ENCODE measurements at regions not wholly inside any gene's neighbourhood (a gene's known extent, or its start where the extent isn't known, plus 50 kb on each side); places are given as distances from the start of the nearest gene placed in this dataset.

DNA sequence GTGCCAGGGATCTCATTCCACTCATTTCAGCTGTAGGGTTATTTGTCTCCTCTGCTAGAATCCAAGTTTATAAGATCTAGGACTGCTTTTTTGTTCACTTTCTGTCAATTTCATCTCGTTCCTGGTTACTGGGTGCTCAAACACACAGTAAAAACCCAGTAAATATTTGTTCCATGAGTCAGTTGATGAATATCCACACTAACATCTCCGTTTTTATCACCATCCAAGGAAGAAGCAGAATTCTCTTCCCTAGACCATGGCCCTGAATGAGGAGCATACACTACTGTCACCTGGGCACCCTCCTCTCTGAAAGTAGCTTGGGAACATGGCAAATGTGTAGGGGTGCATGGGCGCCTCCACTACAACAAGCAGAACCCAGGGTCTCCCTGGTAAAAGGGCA, 390.8 kb downstream of the FOXO1 start:
- H2AFZ ChIP-seq = no peak overlapping the region
- no peaks in the 10 kb centered on the region for H3K9me2 ChIP-seq (replicated peaks; ENCODE audit: insufficient read depth)
- H3K4me2 ChIP-seq = no peak overlapping the region
- no peak overlapping the region for H3K4me3 ChIP-seq
- H3K4me1 ChIP-seq (ENCODE audit: insufficient read depth) = peaks cover 5% of the 10 kb centered on the region
- TF ChIP-seq EZH2 (IDR thresholded peaks at IDR 0.05; ENCODE audit: borderline replicate concordance) (no peak), EZH2phosphoT487 (IDR thresholded peaks at IDR 0.05; ENCODE audit: low read depth, severe bottlenecking, unreplicated experiment) (no peak)
- TF ChIP-seq, protein P1, sequence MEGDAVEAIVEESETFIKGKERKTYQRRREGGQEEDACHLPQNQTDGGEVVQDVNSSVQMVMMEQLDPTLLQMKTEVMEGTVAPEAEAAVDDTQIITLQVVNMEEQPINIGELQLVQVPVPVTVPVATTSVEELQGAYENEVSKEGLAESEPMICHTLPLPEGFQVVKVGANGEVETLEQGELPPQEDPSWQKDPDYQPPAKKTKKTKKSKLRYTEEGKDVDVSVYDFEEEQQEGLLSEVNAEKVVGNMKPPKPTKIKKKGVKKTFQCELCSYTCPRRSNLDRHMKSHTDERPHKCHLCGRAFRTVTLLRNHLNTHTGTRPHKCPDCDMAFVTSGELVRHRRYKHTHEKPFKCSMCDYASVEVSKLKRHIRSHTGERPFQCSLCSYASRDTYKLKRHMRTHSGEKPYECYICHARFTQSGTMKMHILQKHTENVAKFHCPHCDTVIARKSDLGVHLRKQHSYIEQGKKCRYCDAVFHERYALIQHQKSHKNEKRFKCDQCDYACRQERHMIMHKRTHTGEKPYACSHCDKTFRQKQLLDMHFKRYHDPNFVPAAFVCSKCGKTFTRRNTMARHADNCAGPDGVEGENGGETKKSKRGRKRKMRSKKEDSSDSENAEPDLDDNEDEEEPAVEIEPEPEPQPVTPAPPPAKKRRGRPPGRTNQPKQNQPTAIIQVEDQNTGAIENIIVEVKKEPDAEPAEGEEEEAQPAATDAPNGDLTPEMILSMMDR (IDR thresholded peaks at IDR 0.05; ENCODE audit: poor library complexity) = no peak
- WGBS (ENCODE audit: low lambda C conversion rate, missing lambda C conversion rate) = 62% methylated on average over 3 of the region's 3 CpGs
- H3K36me3 ChIP-seq (replicated peaks; ENCODE audit: insufficient read depth, low read depth) = no peaks in the 10 kb centered on the region
- H3K27ac ChIP-seq = no peak overlapping the region
- no peaks in the 10 kb centered on the region for H3K79me2 ChIP-seq
- no peaks in the 10 kb centered on the region for H3K9me3 ChIP-seq (ENCODE audit: low read depth)
- H4K20me1 ChIP-seq (ENCODE audit: insufficient read depth, poor library complexity, severe bottlenecking) = no peaks in the 10 kb centered on the region
- DNase-seq (ENCODE audit: low spot score) = no peak
- H3K27me3 ChIP-seq = no peaks in the 10 kb centered on the region

DNA sequence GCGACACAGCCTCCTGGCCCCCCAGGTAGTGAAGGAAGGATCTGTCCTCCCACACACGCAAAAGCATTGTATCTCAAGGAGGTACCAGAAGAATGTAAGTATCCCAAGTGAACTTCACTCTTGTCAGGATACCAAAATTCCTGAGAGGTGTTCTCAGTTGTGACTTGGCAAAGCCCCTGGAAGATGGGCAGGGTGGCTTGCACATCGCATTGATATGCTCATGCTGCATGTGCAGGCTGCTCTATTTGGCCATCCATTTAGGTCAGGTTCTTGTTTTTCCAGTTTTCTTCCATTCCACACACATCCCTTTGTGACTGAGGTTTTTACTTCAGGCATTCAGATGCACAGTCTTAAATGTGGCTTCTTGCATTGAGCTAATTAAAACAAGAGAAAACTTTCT, 382.8 kb downstream of the FOXO1 start:
- no peaks in the 10 kb centered on the region for H3K27me3 ChIP-seq
- H3K36me3 ChIP-seq (replicated peaks; ENCODE audit: insufficient read depth, low read depth) = no peaks in the 10 kb centered on the region
- H3K79me2 ChIP-seq = no peaks in the 10 kb centered on the region
- no peaks in the 10 kb centered on the region for H4K20me1 ChIP-seq (ENCODE audit: insufficient read depth, poor library complexity, severe bottlenecking)
- no peak overlapping the region for H3K27ac ChIP-seq
- no peaks in the 10 kb centered on the region for H3K9me2 ChIP-seq (replicated peaks; ENCODE audit: insufficient read depth)
- WGBS (ENCODE audit: low lambda C conversion rate, missing lambda C conversion rate) = 87% methylated on average over 3 of the region's 3 CpGs
- H3K9me3 ChIP-seq (ENCODE audit: low read depth) = no peaks in the 10 kb centered on the region
- H3K4me2 ChIP-seq = no peak overlapping the region
- no peak overlapping the region for H2AFZ ChIP-seq
- no peak overlapping the region for H3K4me3 ChIP-seq
- DNase-seq (ENCODE audit: low spot score) = no peak
- H3K4me1 ChIP-seq (ENCODE audit: insufficient read depth) = no peaks in the 10 kb centered on the region
- TF ChIP-seq, protein P1 (IDR thresholded peaks at IDR 0.05; ENCODE audit: poor library complexity) = no peak
- TF ChIP-seq EZH2phosphoT487 (IDR thresholded peaks at IDR 0.05; ENCODE audit: low read depth, severe bottlenecking, unreplicated experiment) (no peak), EZH2 (IDR thresholded peaks at IDR 0.05; ENCODE audit: borderline replicate concordance) (no peak)

DNA sequence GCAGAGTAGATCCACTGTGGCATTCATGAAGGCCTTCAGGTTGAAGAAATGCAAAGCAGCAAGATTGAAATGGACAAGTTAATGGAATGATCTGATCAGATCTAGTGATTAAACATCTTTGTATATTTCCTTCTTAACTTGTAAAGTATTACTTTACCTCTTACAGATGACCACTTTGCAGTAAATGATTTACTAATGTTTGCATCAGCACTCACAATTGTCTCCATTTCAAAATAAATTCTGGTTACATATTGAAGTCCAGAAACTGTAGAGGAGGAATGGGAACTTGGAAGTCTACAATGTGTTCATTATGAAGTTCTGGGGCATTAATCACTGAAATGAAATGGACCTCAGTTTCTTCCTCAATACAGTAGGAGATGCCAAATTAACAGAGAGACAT, 380.8 kb downstream of the FOXO1 start:
- no peaks in the 10 kb centered on the region for H3K9me3 ChIP-seq (ENCODE audit: low read depth)
- no peak overlapping the region for H3K27ac ChIP-seq
- H3K27me3 ChIP-seq = no peaks in the 10 kb centered on the region
- H3K4me1 ChIP-seq (ENCODE audit: insufficient read depth) = no peaks in the 10 kb centered on the region
- no peak overlapping the region for H3K4me2 ChIP-seq
- TF ChIP-seq EZH2 (IDR thresholded peaks at IDR 0.05; ENCODE audit: borderline replicate concordance) (no peak), EZH2phosphoT487 (IDR thresholded peaks at IDR 0.05; ENCODE audit: low read depth, severe bottlenecking, unreplicated experiment) (no peak)
- TF ChIP-seq, protein P1 (IDR thresholded peaks at IDR 0.05; ENCODE audit: poor library complexity) = no peak
- H3K36me3 ChIP-seq (replicated peaks; ENCODE audit: insufficient read depth, low read depth) = no peaks in the 10 kb centered on the region
- no peak overlapping the region for H3K4me3 ChIP-seq
- no peak overlapping the region for H2AFZ ChIP-seq
- DNase-seq (ENCODE audit: low spot score) = no peak
- H3K9me2 ChIP-seq (replicated peaks; ENCODE audit: insufficient read depth) = no peaks in the 10 kb centered on the region
- no peaks in the 10 kb centered on the region for H3K79me2 ChIP-seq
- H4K20me1 ChIP-seq (ENCODE audit: insufficient read depth, poor library complexity, severe bottlenecking) = no peaks in the 10 kb centered on the region

DNA sequence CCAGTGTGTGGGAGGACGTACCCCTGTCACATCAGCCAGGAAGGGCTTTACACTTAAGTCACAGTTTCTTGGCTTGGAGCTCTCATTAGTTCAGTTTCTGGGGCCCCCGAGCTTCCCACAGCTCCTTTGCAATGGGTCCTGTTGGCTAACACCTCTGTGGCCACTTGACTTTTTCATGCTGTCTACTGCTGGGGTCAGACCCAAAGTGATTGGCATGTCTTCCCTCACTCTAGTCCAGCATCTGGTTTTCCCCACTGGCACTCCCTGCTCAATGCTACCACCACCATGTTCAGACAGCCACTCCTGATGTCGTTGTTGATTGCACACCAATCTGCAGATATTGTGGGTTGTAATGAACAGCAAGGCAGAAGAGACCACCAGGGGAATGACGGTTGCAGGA, 379.0 kb downstream of the FOXO1 start:
- Histone ChIP-seq H3K79me2 (no peaks in the 10 kb centered on the region), H3K4me1 (ENCODE audit: insufficient read depth) (no peaks in the 10 kb centered on the region), H3K4me2 (no peak overlapping the region), H2AFZ (no peak overlapping the region), H3K36me3 (replicated peaks; ENCODE audit: insufficient read depth, low read depth) (no peaks in the 10 kb centered on the region), H3K9me3 (ENCODE audit: low read depth) (no peaks in the 10 kb centered on the region), H3K27me3 (no peaks in the 10 kb centered on the region), H3K27ac (no peak overlapping the region), H4K20me1 (ENCODE audit: insufficient read depth, poor library complexity, severe bottlenecking) (no peaks in the 10 kb centered on the region), H3K9me2 (replicated peaks; ENCODE audit: insufficient read depth) (no peaks in the 10 kb centered on the region), H3K4me3 (no peak overlapping the region)
- no peak for TF ChIP-seq EZH2phosphoT487 (IDR thresholded peaks at IDR 0.05; ENCODE audit: low read depth, severe bottlenecking, unreplicated experiment)
- TF ChIP-seq, protein P1 (IDR thresholded peaks at IDR 0.05; ENCODE audit: poor library complexity) = no peak
- TF ChIP-seq EZH2 (IDR thresholded peaks at IDR 0.05; ENCODE audit: borderline replicate concordance) = no peak
- 93% methylated on average over 4 of the region's 4 CpGs for WGBS (ENCODE audit: low lambda C conversion rate, missing lambda C conversion rate)
- DNase-seq (ENCODE audit: low spot score) = no peak
